ENCODE measurements at regions not wholly inside any gene's neighbourhood (a gene's known extent, or its start where the extent isn't known, plus 50 kb on each side); places are given as distances from the start of the nearest gene placed in this dataset.

GRCh38 chr5:62964428-62964827 is 385.8 kb downstream of the LRRC70 start:
- TF ChIP-seq, protein P1, sequence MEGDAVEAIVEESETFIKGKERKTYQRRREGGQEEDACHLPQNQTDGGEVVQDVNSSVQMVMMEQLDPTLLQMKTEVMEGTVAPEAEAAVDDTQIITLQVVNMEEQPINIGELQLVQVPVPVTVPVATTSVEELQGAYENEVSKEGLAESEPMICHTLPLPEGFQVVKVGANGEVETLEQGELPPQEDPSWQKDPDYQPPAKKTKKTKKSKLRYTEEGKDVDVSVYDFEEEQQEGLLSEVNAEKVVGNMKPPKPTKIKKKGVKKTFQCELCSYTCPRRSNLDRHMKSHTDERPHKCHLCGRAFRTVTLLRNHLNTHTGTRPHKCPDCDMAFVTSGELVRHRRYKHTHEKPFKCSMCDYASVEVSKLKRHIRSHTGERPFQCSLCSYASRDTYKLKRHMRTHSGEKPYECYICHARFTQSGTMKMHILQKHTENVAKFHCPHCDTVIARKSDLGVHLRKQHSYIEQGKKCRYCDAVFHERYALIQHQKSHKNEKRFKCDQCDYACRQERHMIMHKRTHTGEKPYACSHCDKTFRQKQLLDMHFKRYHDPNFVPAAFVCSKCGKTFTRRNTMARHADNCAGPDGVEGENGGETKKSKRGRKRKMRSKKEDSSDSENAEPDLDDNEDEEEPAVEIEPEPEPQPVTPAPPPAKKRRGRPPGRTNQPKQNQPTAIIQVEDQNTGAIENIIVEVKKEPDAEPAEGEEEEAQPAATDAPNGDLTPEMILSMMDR (IDR thresholded peaks at IDR 0.05), result no peak
- no peak for TF ChIP-seq POLR2A (IDR thresholded peaks at IDR 0.05)
